Tibial nerve (tissue), 4 donors: ENCODE measurements at regions not wholly inside any gene's neighbourhood (a gene's known extent, or its start where the extent isn't known, plus 50 kb on each side); places are given as distances from the start of the nearest gene placed in this dataset.

Source experiments
- DNase-seq, 2 donors: peaks; one replicate each; pipeline ENCODE4 v3.0.0-alpha.2; 2019; ENCODE audit warnings: low spot score in 2 of 2
- H3K27ac ChIP-seq, 4 donors: fragments of 200-600 bp; sonication (generic) in 3 of 4; one replicate each; pipeline ENCODE4 v1.5.1; 2017 to 2019; ENCODE audit warnings: mild to moderate bottlenecking in 1 of 4
- H3K27me3 ChIP-seq, 2 donors: fragments of 200-600 bp; sonication (generic) in 1 of 2; one replicate each; pipeline versions ENCODE4 v1.5.1 to v1.6.0; 2017 to 2019
- H3K36me3 ChIP-seq, 3 donors: fragments of 200-600 bp; sonication (generic); one replicate each; pipeline ENCODE4 v1.5.1; 2018 to 2019
- H3K4me1 ChIP-seq, 4 donors: fragments of 200-600 bp; sonication (generic) in 3 of 4; one replicate each; pipeline ENCODE4 v1.5.1; 2017 to 2019
- H3K4me3 ChIP-seq, 4 donors: fragments of 200-600 bp; sonication (generic) in 3 of 4; one replicate each; pipeline ENCODE4 v1.5.1; 2017 to 2019; ENCODE audit warnings: mild to moderate bottlenecking in 1 of 4, moderate library complexity in 1 of 4
- H3K9me3 ChIP-seq, 4 donors: fragments of 200-600 bp; sonication (generic) in 3 of 4; one replicate each; pipeline ENCODE4 v1.5.1; 2017 to 2019
- CTCF ChIP-seq, 5 experiments: fragments of 200-600 bp in 3 of 5; fragments of 450-650 bp in 2 of 5; sonication (generic) in 3 of 5; IDR thresholded peaks; one replicate each; pipeline ENCODE4 v1.5.1; 2016 to 2019; ENCODE audit warnings: antibody characterized with exemption in 5 of 5, mild to moderate bottlenecking in 3 of 5, moderate library complexity in 2 of 5
- EP300 ChIP-seq, 2 donors: sonication (generic); formaldehyde crosslinking; IDR thresholded peaks; one replicate each; pipeline ENCODE4 v1.6.1; 2017; ENCODE audit warnings: antibody characterized with exemption in 2 of 2, mild to moderate bottlenecking in 1 of 2
- POLR2A ChIP-seq, 2 donors: fragments of 450-650 bp; IDR thresholded peaks; one replicate each; pipeline ENCODE4 v1.6.1; 2017; ENCODE audit warnings: antibody characterized with exemption in 2 of 2, mild to moderate bottlenecking in 2 of 2, moderate library complexity in 2 of 2
- WGBS, 2 donors: methylation state at CpG; one replicate each; pipeline ENCODE4 v1.1.5; 2018; 5-methylcytosine and 5-hydroxymethylcytosine counted together

GRCh38 chr7:115683093-115683492 lies 347.5 kb downstream of the TFEC start:
- no peak overlapping the region for H3K27ac ChIP-seq
- DNase-seq: no peak
- H3K4me1 ChIP-seq: peaks cover 0 to 4% (median 0%) of the 10 kb centered on the region in 4 donors
- no peaks in the 10 kb centered on the region for H3K36me3 ChIP-seq
- 92 to 94% methylated on average over 3 of the region's 3 CpGs for WGBS, 2 donors
- no peaks in the 10 kb centered on the region for H3K27me3 ChIP-seq
- TF ChIP-seq POLR2A (IDR thresholded peaks at IDR 0.05) (no peak), EP300 (IDR thresholded peaks at IDR 0.05) (no peak), CTCF (IDR thresholded peaks at IDR 0.05) (no peak)
- H3K4me3 ChIP-seq: no peak overlapping the region
- no peaks in the 10 kb centered on the region for H3K9me3 ChIP-seq

GRCh38 chr7:115682507-115682906 lies 348.1 kb downstream of the TFEC start:
- no peaks in the 10 kb centered on the region for H3K36me3 ChIP-seq
- peaks cover 0 to 8% (median 0%) of the 10 kb centered on the region in 4 donors for H3K4me1 ChIP-seq
- DNase-seq: no peak
- no peak overlapping the region for H3K27ac ChIP-seq
- H3K27me3 ChIP-seq: no peaks in the 10 kb centered on the region
- 81 to 84% methylated on average over 3 of the region's 3 CpGs for WGBS, 2 donors
- no peaks in the 10 kb centered on the region for H3K9me3 ChIP-seq
- no peak for TF ChIP-seq POLR2A (IDR thresholded peaks at IDR 0.05)
- TF ChIP-seq CTCF (IDR thresholded peaks at IDR 0.05): no peak
- TF ChIP-seq EP300 (IDR thresholded peaks at IDR 0.05): no peak
- H3K4me3 ChIP-seq: no peak overlapping the region

- DNase-seq: no peak
- 77 to 80% methylated on average over 3 of the region's 3 CpGs for WGBS, 2 donors
Measured at GRCh38 chr7:115680921-115681320, 349.6 kb downstream of the TFEC start.

GRCh38 chr7:115679976-115680375 lies 350.6 kb downstream of the TFEC start:
- no peak for DNase-seq
- TF ChIP-seq POLR2A (IDR thresholded peaks at IDR 0.05) (no peak), EP300 (IDR thresholded peaks at IDR 0.05) (no peak), CTCF (IDR thresholded peaks at IDR 0.05) (peak in 2 of 5 experiments; percentile 15 to 23)
- no peaks in the 10 kb centered on the region for H3K27me3 ChIP-seq
- no peaks in the 10 kb centered on the region for H3K9me3 ChIP-seq
- peaks cover 0 to 8% (median 0%) of the 10 kb centered on the region in 4 donors for H3K4me1 ChIP-seq
- H3K27ac ChIP-seq: no peak overlapping the region
- no peaks in the 10 kb centered on the region for H3K36me3 ChIP-seq
- WGBS, 2 donors: 39 to 45% methylated on average over 2 of the region's 2 CpGs
- no peak overlapping the region for H3K4me3 ChIP-seq

More at GRCh38 chr7:115680921-115681320, 349.6 kb downstream of the TFEC start:
- Histone ChIP-seq H3K27ac (no peak overlapping the region), H3K4me1 (peaks cover 0 to 8% (median 0%) of the 10 kb centered on the region in 4 donors), H3K9me3 (no peaks in the 10 kb centered on the region), H3K27me3 (no peaks in the 10 kb centered on the region), H3K4me3 (no peak overlapping the region), H3K36me3 (no peaks in the 10 kb centered on the region)
- no peak for TF ChIP-seq POLR2A (IDR thresholded peaks at IDR 0.05)
- TF ChIP-seq EP300 (IDR thresholded peaks at IDR 0.05): no peak
- no peak for TF ChIP-seq CTCF (IDR thresholded peaks at IDR 0.05)

GRCh38 chr7:115679423-115679822 lies 351.1 kb downstream of the TFEC start:
- TF ChIP-seq CTCF (IDR thresholded peaks at IDR 0.05) (no peak), EP300 (IDR thresholded peaks at IDR 0.05) (no peak), POLR2A (IDR thresholded peaks at IDR 0.05) (no peak)
- Histone ChIP-seq H3K27me3 (no peaks in the 10 kb centered on the region), H3K4me1 (peaks cover 0 to 8% (median 0%) of the 10 kb centered on the region in 4 donors), H3K9me3 (no peaks in the 10 kb centered on the region), H3K36me3 (no peaks in the 10 kb centered on the region), H3K27ac (no peak overlapping the region), H3K4me3 (no peak overlapping the region)
- no peak for DNase-seq
- 91 to 92% methylated on average over 4 of the region's 4 CpGs for WGBS, 2 donors
